ENCODE measurements at regions not wholly inside any gene's neighbourhood (a gene's known extent, or its start where the extent isn't known, plus 50 kb on each side); places are given as distances from the start of the nearest gene placed in this dataset.

- Histone ChIP-seq H3K4me1 (peaks cover 10% of the 10 kb centered on the region), H3K4me3 (no peak overlapping the region), H3K27me3 (ENCODE audit: low read depth) (no peaks in the 10 kb centered on the region), H3K36me3 (no peaks in the 10 kb centered on the region), H3K9me3 (replicated peaks) (no peaks in the 10 kb centered on the region), H3K27ac (replicated peaks) (no peak overlapping the region)
- intact Hi-C loops (cut with micrococcal nuclease), result no loop called here
- no peak for TF ChIP-seq CTCF (IDR thresholded peaks at IDR 0.05; ENCODE audit: borderline replicate concordance)
- no peak for DNase-seq
These were observed 109.1 kb upstream of the MAX start for GRCh38 chr14:65211341-65211987.

GRCh38 chr14:65213316-65213715 lies 111.0 kb upstream of the MAX start:
- Histone ChIP-seq H3K27ac (replicated peaks) (no peak overlapping the region), H3K9me3 (replicated peaks) (no peaks in the 10 kb centered on the region), H3K4me3 (no peak overlapping the region), H3K36me3 (no peaks in the 10 kb centered on the region), H3K27me3 (ENCODE audit: low read depth) (no peaks in the 10 kb centered on the region), H3K4me1 (peaks cover 10% of the 10 kb centered on the region)
- intact Hi-C loops (cut with micrococcal nuclease), result no loop called here
- TF ChIP-seq CTCF (IDR thresholded peaks at IDR 0.05; ENCODE audit: borderline replicate concordance), result no peak
- DNase-seq, result no peak

GRCh38 chr14:65214741-65215140 lies 112.4 kb upstream of the MAX start:
- H3K4me1 ChIP-seq, result peaks cover 10% of the 10 kb centered on the region

GRCh38 chr14:65219353-65219752 lies 117.0 kb upstream of the MAX start:
- no peak overlapping the region for H3K4me3 ChIP-seq
- peaks cover 17% of the 10 kb centered on the region for H3K4me1 ChIP-seq
- H3K27ac ChIP-seq (replicated peaks), result no peak overlapping the region
- intact Hi-C loops (cut with micrococcal nuclease), result no loop called here
- no peaks in the 10 kb centered on the region for H3K36me3 ChIP-seq
- no peak for TF ChIP-seq CTCF (IDR thresholded peaks at IDR 0.05; ENCODE audit: borderline replicate concordance)
- no peaks in the 10 kb centered on the region for H3K27me3 ChIP-seq (ENCODE audit: low read depth)
- DNase-seq, result no peak
- H3K9me3 ChIP-seq (replicated peaks), result no peaks in the 10 kb centered on the region

More at GRCh38 chr14:65214741-65215140, 112.4 kb upstream of the MAX start:
- no peaks in the 10 kb centered on the region for H3K27me3 ChIP-seq (ENCODE audit: low read depth)
- no peak overlapping the region for H3K27ac ChIP-seq (replicated peaks)
- H3K4me3 ChIP-seq, result no peak overlapping the region
- no peaks in the 10 kb centered on the region for H3K36me3 ChIP-seq
- TF ChIP-seq CTCF (IDR thresholded peaks at IDR 0.05; ENCODE audit: borderline replicate concordance), result no peak
- no peaks in the 10 kb centered on the region for H3K9me3 ChIP-seq (replicated peaks)
- DNase-seq, result no peak
- intact Hi-C loops (cut with micrococcal nuclease), result no loop called here

- Histone ChIP-seq H3K36me3 (no peaks in the 10 kb centered on the region), H3K4me1 (peaks cover 18% of the 10 kb centered on the region), H3K9me3 (replicated peaks) (no peaks in the 10 kb centered on the region), H3K27me3 (ENCODE audit: low read depth) (no peaks in the 10 kb centered on the region), H3K4me3 (no peak overlapping the region), H3K27ac (replicated peaks) (no peak overlapping the region)
- peak; percentile 28 for DNase-seq
- intact Hi-C loops (cut with micrococcal nuclease), result loop anchor here (10.0 kb wide), 1 partner anchor 192 kb away; the partner anchor contains the start of gene FUT8
- peak; percentile 82 for TF ChIP-seq CTCF (IDR thresholded peaks at IDR 0.05; ENCODE audit: borderline replicate concordance)
These were observed 120.1 kb upstream of the MAX start for GRCh38 chr14:65222440-65222858.
